ENCODE measurements at regions not wholly inside any gene's neighbourhood (a gene's known extent, or its start where the extent isn't known, plus 50 kb on each side); places are given as distances from the start of the nearest gene placed in this dataset.
A peak's percentile ranks its signal among the peaks of the same experiment; 100 is the strongest.

DNA sequence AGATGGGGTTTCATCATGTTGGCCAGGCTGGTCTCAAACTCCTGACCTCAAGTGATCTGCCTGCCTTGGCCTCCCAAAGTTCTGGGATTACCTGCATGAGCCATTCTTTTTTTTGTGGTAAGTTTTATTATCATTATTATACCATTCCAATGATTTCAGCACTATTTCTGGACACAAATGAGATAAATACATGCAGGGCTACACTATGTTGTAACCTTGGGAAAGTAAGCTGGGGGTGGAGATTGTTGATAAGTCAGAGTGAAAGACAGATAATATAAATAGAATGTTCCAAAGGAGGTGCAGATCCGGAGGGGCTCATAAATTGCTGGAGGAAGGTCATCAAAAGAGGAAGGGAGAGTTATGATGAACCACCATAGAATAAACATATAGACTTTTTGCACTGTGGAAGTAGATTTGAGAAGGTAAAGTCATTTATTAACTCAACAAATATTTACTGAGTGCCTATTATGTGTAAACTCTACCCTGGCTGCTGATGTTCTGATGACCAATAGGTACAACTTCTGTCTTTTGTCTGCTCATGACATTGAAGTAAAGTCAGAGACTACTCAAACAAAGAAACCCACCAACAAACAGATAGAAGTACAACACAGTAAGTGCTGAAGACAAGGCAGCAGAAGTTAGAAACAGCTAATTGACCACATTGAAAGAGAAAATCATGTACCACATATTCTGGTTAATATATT lies 478.9 kb upstream of the GOLIM4 start (continued):
- TF ChIP-seq ZNF839 (CRISPR knock-in tag; IDR thresholded peaks at IDR 0.05; ENCODE audit: borderline replicate concordance) (no peak), FOXA3 (CRISPR knock-in tag; IDR thresholded peaks at IDR 0.05) (peak; percentile 83), HOXA3 (CRISPR knock-in tag; IDR thresholded peaks at IDR 0.05) (no peak), ZNF547 (CRISPR knock-in tag; IDR thresholded peaks at IDR 0.05) (no peak), EZH2 (conservative IDR thresholded peaks at IDR 0.05; ENCODE audit: low read depth, low read length) (no peak), NBN (conservative IDR thresholded peaks at IDR 0.05) (no peak), MAZ (IDR thresholded peaks at IDR 0.05; ENCODE audit: borderline replicate concordance, low read depth, low read length) (no peak), MAZ (CRISPR knock-in tag; IDR thresholded peaks at IDR 0.05; ENCODE audit: low read depth) (no peak), ZNF180 (CRISPR knock-in tag; IDR thresholded peaks at IDR 0.05; ENCODE audit: borderline replicate concordance, low read depth) (no peak), ZNF264 (CRISPR knock-in tag; IDR thresholded peaks at IDR 0.05) (no peak), MED1 (CRISPR knock-in tag; IDR thresholded peaks at IDR 0.05) (peak; percentile 25; the same call in 1 of the 2 replicates), ARNT (IDR thresholded peaks at IDR 0.05) (no peak), ZBTB3 (CRISPR knock-in tag; IDR thresholded peaks at IDR 0.05; ENCODE audit: borderline replicate concordance, low read depth) (no peak), REL (CRISPR knock-in tag; conservative IDR thresholded peaks at IDR 0.05) (no peak), ZSCAN9 (CRISPR knock-in tag; IDR thresholded peaks at IDR 0.05; ENCODE audit: borderline replicate concordance) (no peak), ZNF367 (CRISPR knock-in tag; IDR thresholded peaks at IDR 0.05; ENCODE audit: borderline replicate concordance) (no peak), ISX (CRISPR knock-in tag; conservative IDR thresholded peaks at IDR 0.05) (no peak), SNAPC2 (CRISPR knock-in tag; IDR thresholded peaks at IDR 0.05) (no peak), MIXL1 (CRISPR knock-in tag; IDR thresholded peaks at IDR 0.05) (0 out of 2 replicates have a peak, but pooled peaks have one; percentile 55)
- TF ChIP-seq, protein P1, sequence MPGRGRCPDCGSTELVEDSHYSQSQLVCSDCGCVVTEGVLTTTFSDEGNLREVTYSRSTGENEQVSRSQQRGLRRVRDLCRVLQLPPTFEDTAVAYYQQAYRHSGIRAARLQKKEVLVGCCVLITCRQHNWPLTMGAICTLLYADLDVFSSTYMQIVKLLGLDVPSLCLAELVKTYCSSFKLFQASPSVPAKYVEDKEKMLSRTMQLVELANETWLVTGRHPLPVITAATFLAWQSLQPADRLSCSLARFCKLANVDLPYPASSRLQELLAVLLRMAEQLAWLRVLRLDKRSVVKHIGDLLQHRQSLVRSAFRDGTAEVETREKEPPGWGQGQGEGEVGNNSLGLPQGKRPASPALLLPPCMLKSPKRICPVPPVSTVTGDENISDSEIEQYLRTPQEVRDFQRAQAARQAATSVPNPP (CRISPR knock-in tag; IDR thresholded peaks at IDR 0.05), result no peak
- TF ChIP-seq, protein P2, sequence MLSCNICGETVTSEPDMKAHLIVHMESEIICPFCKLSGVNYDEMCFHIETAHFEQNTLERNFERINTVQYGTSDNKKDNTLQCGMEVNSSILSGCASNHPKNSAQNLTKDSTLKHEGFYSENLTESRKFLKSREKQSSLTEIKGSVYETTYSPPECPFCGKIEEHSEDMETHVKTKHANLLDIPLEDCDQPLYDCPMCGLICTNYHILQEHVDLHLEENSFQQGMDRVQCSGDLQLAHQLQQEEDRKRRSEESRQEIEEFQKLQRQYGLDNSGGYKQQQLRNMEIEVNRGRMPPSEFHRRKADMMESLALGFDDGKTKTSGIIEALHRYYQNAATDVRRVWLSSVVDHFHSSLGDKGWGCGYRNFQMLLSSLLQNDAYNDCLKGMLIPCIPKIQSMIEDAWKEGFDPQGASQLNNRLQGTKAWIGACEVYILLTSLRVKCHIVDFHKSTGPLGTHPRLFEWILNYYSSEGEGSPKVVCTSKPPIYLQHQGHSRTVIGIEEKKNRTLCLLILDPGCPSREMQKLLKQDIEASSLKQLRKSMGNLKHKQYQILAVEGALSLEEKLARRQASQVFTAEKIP (CRISPR knock-in tag; IDR thresholded peaks at IDR 0.05; ENCODE audit: borderline replicate concordance), result no peak
- TF ChIP-seq, protein P3, sequence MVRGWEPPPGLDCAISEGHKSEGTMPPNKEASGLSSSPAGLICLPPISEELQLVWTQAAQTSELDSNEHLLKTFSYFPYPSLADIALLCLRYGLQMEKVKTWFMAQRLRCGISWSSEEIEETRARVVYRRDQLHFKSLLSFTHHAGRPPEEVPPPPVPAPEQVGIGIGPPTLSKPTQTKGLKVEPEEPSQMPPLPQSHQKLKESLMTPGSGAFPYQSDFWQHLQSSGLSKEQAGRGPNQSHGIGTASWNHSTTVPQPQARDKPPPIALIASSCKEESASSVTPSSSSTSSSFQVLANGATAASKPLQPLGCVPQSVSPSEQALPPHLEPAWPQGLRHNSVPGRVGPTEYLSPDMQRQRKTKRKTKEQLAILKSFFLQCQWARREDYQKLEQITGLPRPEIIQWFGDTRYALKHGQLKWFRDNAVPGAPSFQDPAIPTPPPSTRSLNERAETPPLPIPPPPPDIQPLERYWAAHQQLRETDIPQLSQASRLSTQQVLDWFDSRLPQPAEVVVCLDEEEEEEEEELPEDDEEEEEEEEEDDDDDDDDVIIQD (CRISPR knock-in tag; IDR thresholded peaks at IDR 0.05; ENCODE audit: low read depth), result 0 out of 2 replicates have a peak, but pooled peaks have one; percentile 13
- TF ChIP-seq, protein P4, sequence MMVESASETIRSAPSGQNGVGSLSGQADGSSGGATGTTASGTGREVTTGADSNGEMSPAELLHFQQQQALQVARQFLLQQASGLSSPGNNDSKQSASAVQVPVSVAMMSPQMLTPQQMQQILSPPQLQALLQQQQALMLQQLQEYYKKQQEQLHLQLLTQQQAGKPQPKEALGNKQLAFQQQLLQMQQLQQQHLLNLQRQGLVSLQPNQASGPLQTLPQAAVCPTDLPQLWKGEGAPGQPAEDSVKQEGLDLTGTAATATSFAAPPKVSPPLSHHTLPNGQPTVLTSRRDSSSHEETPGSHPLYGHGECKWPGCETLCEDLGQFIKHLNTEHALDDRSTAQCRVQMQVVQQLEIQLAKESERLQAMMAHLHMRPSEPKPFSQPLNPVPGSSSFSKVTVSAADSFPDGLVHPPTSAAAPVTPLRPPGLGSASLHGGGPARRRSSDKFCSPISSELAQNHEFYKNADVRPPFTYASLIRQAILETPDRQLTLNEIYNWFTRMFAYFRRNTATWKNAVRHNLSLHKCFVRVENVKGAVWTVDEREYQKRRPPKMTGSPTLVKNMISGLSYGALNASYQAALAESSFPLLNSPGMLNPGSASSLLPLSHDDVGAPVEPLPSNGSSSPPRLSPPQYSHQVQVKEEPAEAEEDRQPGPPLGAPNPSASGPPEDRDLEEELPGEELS (CRISPR knock-in tag; IDR thresholded peaks at IDR 0.05), result 0 out of 2 replicates have a peak, but pooled peaks have one; percentile 52
- TF ChIP-seq, protein P5, sequence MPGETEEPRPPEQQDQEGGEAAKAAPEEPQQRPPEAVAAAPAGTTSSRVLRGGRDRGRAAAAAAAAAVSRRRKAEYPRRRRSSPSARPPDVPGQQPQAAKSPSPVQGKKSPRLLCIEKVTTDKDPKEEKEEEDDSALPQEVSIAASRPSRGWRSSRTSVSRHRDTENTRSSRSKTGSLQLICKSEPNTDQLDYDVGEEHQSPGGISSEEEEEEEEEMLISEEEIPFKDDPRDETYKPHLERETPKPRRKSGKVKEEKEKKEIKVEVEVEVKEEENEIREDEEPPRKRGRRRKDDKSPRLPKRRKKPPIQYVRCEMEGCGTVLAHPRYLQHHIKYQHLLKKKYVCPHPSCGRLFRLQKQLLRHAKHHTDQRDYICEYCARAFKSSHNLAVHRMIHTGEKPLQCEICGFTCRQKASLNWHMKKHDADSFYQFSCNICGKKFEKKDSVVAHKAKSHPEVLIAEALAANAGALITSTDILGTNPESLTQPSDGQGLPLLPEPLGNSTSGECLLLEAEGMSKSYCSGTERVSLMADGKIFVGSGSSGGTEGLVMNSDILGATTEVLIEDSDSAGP (CRISPR knock-in tag; IDR thresholded peaks at IDR 0.05; ENCODE audit: borderline replicate concordance), result no peak
